BJ (cell line): ENCODE measurements at regions not wholly inside any gene's neighbourhood (a gene's known extent, or its start where the extent isn't known, plus 50 kb on each side); places are given as distances from the start of the nearest gene placed in this dataset.

ENCODE experiments used
- CTCF ChIA-PET: fragments of 350-600 bp; formaldehyde crosslinking; extraction: SDS; loops from one replicate; lab custom pipeline; 2021; ENCODE audit warnings: antibody characterized with exemption, inconsistent platforms; lab: Yijun Ruan, JAX
- POLR2A ChIA-PET: fragments of 300-600 bp; sonication (Branson Sonifier 250); formaldehyde crosslinking; extraction: SDS; loops from one replicate; lab custom pipeline; 2021; ENCODE audit warnings: antibody characterized with exemption; lab: Charles Lee
- DNase-seq: peaks from one replicate; pipeline ENCODE4 v3.0.0-alpha.2; 2011; ENCODE audit warnings: low read depth
- H3K27me3 ChIP-seq: 2 replicates; pipeline ENCODE4 v1.6.0; 2011; ENCODE audit warnings: low read length; ENCODE audit not compliant: control insufficient read depth, insufficient read depth
- H3K36me3 ChIP-seq: 2 replicates; pipeline ENCODE4 v1.5.1; 2011; ENCODE audit warnings: low read length; ENCODE audit not compliant: control insufficient read depth, insufficient read depth
- H3K4me3 ChIP-seq: 2 replicates; pipeline ENCODE4 v1.5.1; 2011; ENCODE audit warnings: low read depth, mild to moderate bottlenecking, control low read depth, low read length
- TF ChIP-seq, protein P1 (sequence below): IDR thresholded peaks from 2 replicates; pipeline ENCODE4 v1.5.1; 2011; ENCODE audit warnings: low read depth, mild to moderate bottlenecking, control low read depth, inconsistent platforms, low read length, moderate library complexity; ENCODE audit not compliant: insufficient read depth

DNA sequence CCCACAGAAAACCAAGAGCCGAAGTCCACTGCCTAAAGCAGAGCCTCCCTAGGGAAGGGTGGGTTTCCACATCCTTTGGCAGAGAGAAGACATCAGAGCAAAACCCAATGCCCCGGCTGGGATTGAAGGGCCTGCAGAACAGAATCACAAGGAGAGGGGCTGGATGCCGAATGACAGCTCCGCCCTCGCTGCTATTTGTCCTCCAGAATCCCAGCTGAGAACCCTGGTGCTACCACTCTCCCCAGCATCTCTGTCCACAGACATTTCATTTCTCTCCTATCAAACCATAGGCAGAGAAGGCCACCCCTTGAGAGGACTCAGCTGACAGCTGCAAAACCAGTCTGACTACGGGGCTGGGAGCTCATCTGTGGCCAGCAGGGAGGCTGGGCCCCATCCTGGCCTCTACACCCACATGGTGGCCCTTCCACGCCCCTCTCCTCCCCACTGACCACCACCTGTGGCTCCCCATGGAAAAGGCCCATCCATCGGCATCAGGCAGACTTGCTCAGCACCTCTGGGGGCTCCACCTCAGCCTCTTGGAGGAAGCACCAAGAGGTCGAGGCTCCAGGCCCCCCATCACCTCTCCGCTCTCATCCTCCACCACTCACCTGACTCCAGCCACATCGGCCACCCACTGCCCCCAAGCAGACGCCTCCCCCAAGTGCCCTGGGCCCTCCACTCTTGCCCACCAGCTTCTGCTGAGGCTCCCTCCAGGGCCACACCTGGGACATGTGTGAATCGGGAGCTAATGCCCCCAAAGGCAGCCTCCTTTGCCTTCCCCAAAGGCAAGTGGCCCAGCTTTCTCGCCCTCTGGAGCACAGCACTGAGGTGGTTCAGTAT lies 288.5 kb downstream of the C16orf95 start:
- Histone ChIP-seq H3K36me3 (no peaks in the 10 kb centered on the region), H3K4me3 (no peak overlapping the region), H3K27me3 (peaks cover 15% of the 10 kb centered on the region)
- POLR2A ChIA-PET = no interaction called here
- TF ChIP-seq, protein P1, sequence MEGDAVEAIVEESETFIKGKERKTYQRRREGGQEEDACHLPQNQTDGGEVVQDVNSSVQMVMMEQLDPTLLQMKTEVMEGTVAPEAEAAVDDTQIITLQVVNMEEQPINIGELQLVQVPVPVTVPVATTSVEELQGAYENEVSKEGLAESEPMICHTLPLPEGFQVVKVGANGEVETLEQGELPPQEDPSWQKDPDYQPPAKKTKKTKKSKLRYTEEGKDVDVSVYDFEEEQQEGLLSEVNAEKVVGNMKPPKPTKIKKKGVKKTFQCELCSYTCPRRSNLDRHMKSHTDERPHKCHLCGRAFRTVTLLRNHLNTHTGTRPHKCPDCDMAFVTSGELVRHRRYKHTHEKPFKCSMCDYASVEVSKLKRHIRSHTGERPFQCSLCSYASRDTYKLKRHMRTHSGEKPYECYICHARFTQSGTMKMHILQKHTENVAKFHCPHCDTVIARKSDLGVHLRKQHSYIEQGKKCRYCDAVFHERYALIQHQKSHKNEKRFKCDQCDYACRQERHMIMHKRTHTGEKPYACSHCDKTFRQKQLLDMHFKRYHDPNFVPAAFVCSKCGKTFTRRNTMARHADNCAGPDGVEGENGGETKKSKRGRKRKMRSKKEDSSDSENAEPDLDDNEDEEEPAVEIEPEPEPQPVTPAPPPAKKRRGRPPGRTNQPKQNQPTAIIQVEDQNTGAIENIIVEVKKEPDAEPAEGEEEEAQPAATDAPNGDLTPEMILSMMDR = no peak
- no peak for DNase-seq
- CTCF ChIA-PET = interaction anchor here (1.2 to 1.4 kb wide), 2 partner anchors 11 to 21 kb away, joined by 3 read pairs; no protein-coding TSS in a partner anchor

DNA sequence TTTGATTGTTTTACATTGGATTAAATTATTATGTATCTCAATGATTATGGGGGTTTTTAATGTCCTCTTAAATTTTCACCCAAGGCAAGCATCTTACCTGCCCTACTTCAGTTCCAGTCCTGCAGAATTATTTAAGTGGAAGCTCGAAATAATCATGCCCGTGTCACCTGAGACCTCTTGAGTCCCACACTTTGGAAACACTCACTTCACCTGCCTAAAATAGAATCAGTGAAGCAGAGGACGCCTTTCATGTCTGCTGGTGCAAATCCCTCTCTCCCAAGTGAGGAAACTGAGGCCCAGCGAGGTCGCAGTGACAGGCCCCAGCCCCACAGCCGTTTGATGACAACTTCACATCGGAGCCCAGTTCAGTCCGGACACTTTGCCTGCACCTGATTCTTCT lies 284.6 kb downstream of the C16orf95 start:
- H3K27me3 ChIP-seq = peaks cover 9% of the 10 kb centered on the region
- ChIA-PET POLR2A (no interaction called here), CTCF (no interaction called here)
- no peak for DNase-seq
- TF ChIP-seq, protein P1 = no peak
- H3K36me3 ChIP-seq = no peaks in the 10 kb centered on the region
- no peak overlapping the region for H3K4me3 ChIP-seq

DNA sequence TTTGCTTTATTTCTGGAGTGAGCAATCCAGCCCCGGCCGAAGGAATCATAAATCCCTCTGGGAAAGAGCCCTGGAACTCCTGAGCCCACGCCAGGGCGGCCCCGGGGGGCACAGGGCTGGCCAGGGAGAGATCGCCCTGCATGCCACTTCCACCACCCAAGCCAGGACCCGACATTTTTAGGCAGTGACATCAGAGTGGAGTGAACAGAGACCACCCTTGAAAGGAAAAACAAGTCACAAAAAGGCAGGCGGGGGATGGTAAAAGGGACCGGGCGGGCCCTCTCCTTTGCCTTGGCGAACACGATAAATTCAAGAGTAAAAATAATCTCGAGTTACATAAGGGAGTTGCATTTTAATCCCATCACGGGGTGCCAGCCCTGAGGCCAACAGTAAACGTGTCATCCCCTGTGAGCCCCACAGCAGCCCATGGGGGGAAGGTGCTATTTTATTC lies 284.1 kb downstream of the C16orf95 start:
- POLR2A ChIA-PET = no interaction called here
- CTCF ChIA-PET = no interaction called here

GRCh38 chr16:87033541-87034300 lies 283.5 kb downstream of the C16orf95 start:
- H3K27me3 ChIP-seq = peaks cover 5% of the 10 kb centered on the region
- POLR2A ChIA-PET = no interaction called here

More for the DNA sequence above, 284.1 kb downstream of the C16orf95 start:
- no peak for DNase-seq
- H3K4me3 ChIP-seq = no peak overlapping the region
- no peaks in the 10 kb centered on the region for H3K36me3 ChIP-seq
- TF ChIP-seq, protein P1 = no peak
- peaks cover 8% of the 10 kb centered on the region for H3K27me3 ChIP-seq

More at GRCh38 chr16:87033541-87034300, 283.5 kb downstream of the C16orf95 start:
- no peak overlapping the region for H3K4me3 ChIP-seq
- no peak for DNase-seq
- TF ChIP-seq, protein P1 = no peak
- CTCF ChIA-PET = interaction anchor here (1.0 kb wide), 1 partner anchor 29 kb away, joined by 6 read pairs; no protein-coding TSS in a partner anchor
- no peaks in the 10 kb centered on the region for H3K36me3 ChIP-seq
